ENCODE measurements at regions not wholly inside any gene's neighbourhood (a gene's known extent, or its start where the extent isn't known, plus 50 kb on each side); places are given as distances from the start of the nearest gene placed in this dataset.

- in situ Hi-C loops (cut with HindIII; ENCODE audit: low pct_unique_long_range_greater_than_20kb, low sequenced_read_pairs), result no loop called here
- DNase-seq (ENCODE audit: low read depth, low spot score), result no peak
Measured at GRCh38 chr22:47471406-47471805, 709.0 kb downstream of the TBC1D22A start.

GRCh38 chr22:47465809-47466208 is 703.4 kb downstream of the TBC1D22A start:
- DNase-seq (ENCODE audit: low read depth, low spot score), result no peak
- in situ Hi-C loops (cut with HindIII; ENCODE audit: low pct_unique_long_range_greater_than_20kb, low sequenced_read_pairs), result no loop called here

- in situ Hi-C loops (cut with HindIII; ENCODE audit: low pct_unique_long_range_greater_than_20kb, low sequenced_read_pairs), result no loop called here
Measured at GRCh38 chr22:47465222-47465621, 702.8 kb downstream of the TBC1D22A start.

GRCh38 chr22:47463220-47463619 is 700.8 kb downstream of the TBC1D22A start:
- in situ Hi-C loops (cut with HindIII; ENCODE audit: low pct_unique_long_range_greater_than_20kb, low sequenced_read_pairs), result no loop called here
- no peak for DNase-seq (ENCODE audit: low read depth, low spot score)

More at GRCh38 chr22:47465222-47465621, 702.8 kb downstream of the TBC1D22A start:
- DNase-seq (ENCODE audit: low read depth, low spot score), result no peak

GRCh38 chr22:47460861-47461260 is 698.4 kb downstream of the TBC1D22A start:
- DNase-seq (ENCODE audit: low read depth, low spot score), result no peak
- in situ Hi-C loops (cut with HindIII; ENCODE audit: low pct_unique_long_range_greater_than_20kb, low sequenced_read_pairs), result no loop called here

- no peak for DNase-seq (ENCODE audit: low read depth, low spot score)
- in situ Hi-C loops (cut with HindIII; ENCODE audit: low pct_unique_long_range_greater_than_20kb, low sequenced_read_pairs), result no loop called here
Measured at GRCh38 chr22:47460176-47460575, 697.7 kb downstream of the TBC1D22A start.

GRCh38 chr22:47458348-47458747 is 695.9 kb downstream of the TBC1D22A start:
- no peak for DNase-seq (ENCODE audit: low read depth, low spot score)
- in situ Hi-C loops (cut with HindIII; ENCODE audit: low pct_unique_long_range_greater_than_20kb, low sequenced_read_pairs), result no loop called here

GRCh38 chr22:47457509-47458300 is 695.3 kb downstream of the TBC1D22A start:
- in situ Hi-C loops (cut with HindIII; ENCODE audit: low pct_unique_long_range_greater_than_20kb, low sequenced_read_pairs), result no loop called here
- no peak for DNase-seq (ENCODE audit: low read depth, low spot score)

GRCh38 chr22:47457021-47457420 is 694.6 kb downstream of the TBC1D22A start:
- DNase-seq (ENCODE audit: low read depth, low spot score), result no peak
- in situ Hi-C loops (cut with HindIII; ENCODE audit: low pct_unique_long_range_greater_than_20kb, low sequenced_read_pairs), result no loop called here

- in situ Hi-C loops (cut with HindIII; ENCODE audit: low pct_unique_long_range_greater_than_20kb, low sequenced_read_pairs), result no loop called here
Measured at GRCh38 chr22:47456031-47456430, 693.6 kb downstream of the TBC1D22A start.

GRCh38 chr22:47453049-47453448 is 690.6 kb downstream of the TBC1D22A start:
- no peak for DNase-seq (ENCODE audit: low read depth, low spot score)
- in situ Hi-C loops (cut with HindIII; ENCODE audit: low pct_unique_long_range_greater_than_20kb, low sequenced_read_pairs), result no loop called here

More at GRCh38 chr22:47456031-47456430, 693.6 kb downstream of the TBC1D22A start:
- DNase-seq (ENCODE audit: low read depth, low spot score), result no peak

- peak; percentile 82 for DNase-seq (ENCODE audit: low read depth, low spot score)
- in situ Hi-C loops (cut with HindIII; ENCODE audit: low pct_unique_long_range_greater_than_20kb, low sequenced_read_pairs), result no loop called here
Measured at GRCh38 chr22:47452184-47452583, 689.7 kb downstream of the TBC1D22A start.

- in situ Hi-C loops (cut with HindIII; ENCODE audit: low pct_unique_long_range_greater_than_20kb, low sequenced_read_pairs), result no loop called here
- DNase-seq (ENCODE audit: low read depth, low spot score), result no peak
Measured at GRCh38 chr22:47450876-47451475, 688.5 kb downstream of the TBC1D22A start.

GRCh38 chr22:47449508-47450270 is 687.2 kb downstream of the TBC1D22A start:
- no peak for DNase-seq (ENCODE audit: low read depth, low spot score)
- in situ Hi-C loops (cut with HindIII; ENCODE audit: low pct_unique_long_range_greater_than_20kb, low sequenced_read_pairs), result no loop called here

- in situ Hi-C loops (cut with HindIII; ENCODE audit: low pct_unique_long_range_greater_than_20kb, low sequenced_read_pairs), result no loop called here
- no peak for DNase-seq (ENCODE audit: low read depth, low spot score)
Measured at GRCh38 chr22:47448231-47449223, 686.1 kb downstream of the TBC1D22A start.

- in situ Hi-C loops (cut with HindIII; ENCODE audit: low pct_unique_long_range_greater_than_20kb, low sequenced_read_pairs), result no loop called here
- DNase-seq (ENCODE audit: low read depth, low spot score), result no peak
Measured at GRCh38 chr22:47446821-47447810, 684.7 kb downstream of the TBC1D22A start.

Measured in SK-MEL-5 (cell line).